ENCODE measurements at regions not wholly inside any gene's neighbourhood (a gene's known extent, or its start where the extent isn't known, plus 50 kb on each side); places are given as distances from the start of the nearest gene placed in this dataset.

GRCh38 chr1:18535391-18536210, 54.9 kb downstream of the KLHDC7A start:
- no peak for DNase-seq
- Histone ChIP-seq H3K27ac (ENCODE audit: low read depth, low read length) (no peak overlapping the region), H2BK5ac (ENCODE audit: low read length) (no peak overlapping the region), H3K9ac (ENCODE audit: low read length) (no peak overlapping the region), H3K23ac (ENCODE audit: low read length) (no peak overlapping the region), H3K27me3 (ENCODE audit: insufficient read depth, low read length, poor library complexity) (no peaks in the 10 kb centered on the region), H3K4me3 (ENCODE audit: low read length) (no peak overlapping the region), H3K36me3 (ENCODE audit: control insufficient read depth, insufficient read depth, low read length) (no peaks in the 10 kb centered on the region), H3K4me1 (ENCODE audit: control insufficient read depth, low read depth, low read length) (no peaks in the 10 kb centered on the region), H3K4me2 (ENCODE audit: low read length) (no peak overlapping the region), H2AK5ac (ENCODE audit: low read length) (no peak overlapping the region), H2BK120ac (ENCODE audit: low read depth, low read length) (no peak overlapping the region), H2BK15ac (replicated peaks; ENCODE audit: low read depth) (no peak overlapping the region), H3K4ac (ENCODE audit: low read depth, low read length) (no peak overlapping the region), H4K8ac (ENCODE audit: low read depth, low read length) (no peak overlapping the region), H3K79me2 (ENCODE audit: control insufficient read depth, insufficient read depth, low read length) (no peaks in the 10 kb centered on the region), H3K18ac (ENCODE audit: low read length) (no peak overlapping the region), H3K79me1 (ENCODE audit: low read length) (no peaks in the 10 kb centered on the region), H3K56ac (ENCODE audit: low read length) (no peak overlapping the region), H4K5ac (ENCODE audit: low read length) (no peak overlapping the region)
- WGBS (ENCODE audit: extremely low coverage, insufficient coverage, low lambda C conversion rate): no CpG with 5 or more reads among the region's 14 CpGs

- H3K79me2 ChIP-seq (ENCODE audit: control insufficient read depth, insufficient read depth, low read length): no peaks in the 10 kb centered on the region
- H2AK5ac ChIP-seq (ENCODE audit: low read length): no peak overlapping the region
- H2BK5ac ChIP-seq (ENCODE audit: low read length): no peak overlapping the region
- H3K56ac ChIP-seq (ENCODE audit: low read length): no peak overlapping the region
- no peaks in the 10 kb centered on the region for H3K4me1 ChIP-seq (ENCODE audit: control insufficient read depth, low read depth, low read length)
- H3K9ac ChIP-seq (ENCODE audit: low read length): no peak overlapping the region
- WGBS (ENCODE audit: extremely low coverage, insufficient coverage, low lambda C conversion rate): no CpG with 5 or more reads among the region's 2 CpGs
- H3K4me2 ChIP-seq (ENCODE audit: low read length): no peak overlapping the region
- no peaks in the 10 kb centered on the region for H3K27me3 ChIP-seq (ENCODE audit: insufficient read depth, low read length, poor library complexity)
- no peak overlapping the region for H3K18ac ChIP-seq (ENCODE audit: low read length)
- no peak overlapping the region for H3K4me3 ChIP-seq (ENCODE audit: low read length)
- no peak overlapping the region for H2BK120ac ChIP-seq (ENCODE audit: low read depth, low read length)
- H3K27ac ChIP-seq (ENCODE audit: low read depth, low read length): no peak overlapping the region
- DNase-seq: no peak
- H3K4ac ChIP-seq (ENCODE audit: low read depth, low read length): no peak overlapping the region
- no peak overlapping the region for H4K5ac ChIP-seq (ENCODE audit: low read length)
- H4K8ac ChIP-seq (ENCODE audit: low read depth, low read length): no peak overlapping the region
- no peaks in the 10 kb centered on the region for H3K36me3 ChIP-seq (ENCODE audit: control insufficient read depth, insufficient read depth, low read length)
- H2BK15ac ChIP-seq (replicated peaks; ENCODE audit: low read depth): no peak overlapping the region
- H3K23ac ChIP-seq (ENCODE audit: low read length): no peak overlapping the region
- no peaks in the 10 kb centered on the region for H3K79me1 ChIP-seq (ENCODE audit: low read length)
Observed at GRCh38 chr1:18536356-18536755, 55.6 kb downstream of the KLHDC7A start.

GRCh38 chr1:18536915-18537314, 56.2 kb downstream of the KLHDC7A start:
- H3K4ac ChIP-seq (ENCODE audit: low read depth, low read length): no peak overlapping the region
- H4K8ac ChIP-seq (ENCODE audit: low read depth, low read length): no peak overlapping the region
- H3K23ac ChIP-seq (ENCODE audit: low read length): no peak overlapping the region
- H3K18ac ChIP-seq (ENCODE audit: low read length): no peak overlapping the region
- H3K27me3 ChIP-seq (ENCODE audit: insufficient read depth, low read length, poor library complexity): no peaks in the 10 kb centered on the region
- no peaks in the 10 kb centered on the region for H3K79me2 ChIP-seq (ENCODE audit: control insufficient read depth, insufficient read depth, low read length)
- H4K5ac ChIP-seq (ENCODE audit: low read length): no peak overlapping the region
- H2BK120ac ChIP-seq (ENCODE audit: low read depth, low read length): no peak overlapping the region
- no peaks in the 10 kb centered on the region for H3K4me1 ChIP-seq (ENCODE audit: control insufficient read depth, low read depth, low read length)
- H3K56ac ChIP-seq (ENCODE audit: low read length): no peak overlapping the region
- H3K4me2 ChIP-seq (ENCODE audit: low read length): no peak overlapping the region
- DNase-seq: no peak
- no peak overlapping the region for H3K9ac ChIP-seq (ENCODE audit: low read length)
- no CpG with 5 or more reads among the region's 9 CpGs for WGBS (ENCODE audit: extremely low coverage, insufficient coverage, low lambda C conversion rate)
- H3K36me3 ChIP-seq (ENCODE audit: control insufficient read depth, insufficient read depth, low read length): no peaks in the 10 kb centered on the region
- H2BK15ac ChIP-seq (replicated peaks; ENCODE audit: low read depth): no peak overlapping the region
- no peak overlapping the region for H2BK5ac ChIP-seq (ENCODE audit: low read length)
- H3K27ac ChIP-seq (ENCODE audit: low read depth, low read length): no peak overlapping the region
- H3K79me1 ChIP-seq (ENCODE audit: low read length): no peaks in the 10 kb centered on the region
- no peak overlapping the region for H3K4me3 ChIP-seq (ENCODE audit: low read length)
- no peak overlapping the region for H2AK5ac ChIP-seq (ENCODE audit: low read length)

- no peak overlapping the region for H3K4ac ChIP-seq (ENCODE audit: low read depth, low read length)
- H3K18ac ChIP-seq (ENCODE audit: low read length): no peak overlapping the region
- H3K4me3 ChIP-seq (ENCODE audit: low read length): no peak overlapping the region
- no peaks in the 10 kb centered on the region for H3K79me2 ChIP-seq (ENCODE audit: control insufficient read depth, insufficient read depth, low read length)
- no peaks in the 10 kb centered on the region for H3K4me1 ChIP-seq (ENCODE audit: control insufficient read depth, low read depth, low read length)
- no peak overlapping the region for H4K8ac ChIP-seq (ENCODE audit: low read depth, low read length)
- H2BK120ac ChIP-seq (ENCODE audit: low read depth, low read length): no peak overlapping the region
- no peak for DNase-seq
- no peak overlapping the region for H2BK15ac ChIP-seq (replicated peaks; ENCODE audit: low read depth)
- no peak overlapping the region for H2AK5ac ChIP-seq (ENCODE audit: low read length)
- no CpG with 5 or more reads among the region's 16 CpGs for WGBS (ENCODE audit: extremely low coverage, insufficient coverage, low lambda C conversion rate)
- H3K27ac ChIP-seq (ENCODE audit: low read depth, low read length): no peak overlapping the region
- no peak overlapping the region for H3K4me2 ChIP-seq (ENCODE audit: low read length)
- H2BK5ac ChIP-seq (ENCODE audit: low read length): no peak overlapping the region
- H3K9ac ChIP-seq (ENCODE audit: low read length): no peak overlapping the region
- H3K27me3 ChIP-seq (ENCODE audit: insufficient read depth, low read length, poor library complexity): no peaks in the 10 kb centered on the region
- no peaks in the 10 kb centered on the region for H3K36me3 ChIP-seq (ENCODE audit: control insufficient read depth, insufficient read depth, low read length)
- no peak overlapping the region for H3K56ac ChIP-seq (ENCODE audit: low read length)
- H4K5ac ChIP-seq (ENCODE audit: low read length): no peak overlapping the region
- no peak overlapping the region for H3K23ac ChIP-seq (ENCODE audit: low read length)
- no peaks in the 10 kb centered on the region for H3K79me1 ChIP-seq (ENCODE audit: low read length)
Observed at GRCh38 chr1:18537386-18538306, 56.9 kb downstream of the KLHDC7A start.

- H2BK5ac ChIP-seq (ENCODE audit: low read length): no peak overlapping the region
- no peak overlapping the region for H3K4me2 ChIP-seq (ENCODE audit: low read length)
- WGBS (ENCODE audit: extremely low coverage, insufficient coverage, low lambda C conversion rate): no CpG with 5 or more reads among the region's 4 CpGs
- peaks cover 3% of the 10 kb centered on the region for H3K4me1 ChIP-seq (ENCODE audit: control insufficient read depth, low read depth, low read length)
- H4K8ac ChIP-seq (ENCODE audit: low read depth, low read length): no peak overlapping the region
- no peak overlapping the region for H3K27ac ChIP-seq (ENCODE audit: low read depth, low read length)
- H2BK120ac ChIP-seq (ENCODE audit: low read depth, low read length): no peak overlapping the region
- DNase-seq: no peak
- no peaks in the 10 kb centered on the region for H3K79me2 ChIP-seq (ENCODE audit: control insufficient read depth, insufficient read depth, low read length)
- no peaks in the 10 kb centered on the region for H3K36me3 ChIP-seq (ENCODE audit: control insufficient read depth, insufficient read depth, low read length)
- no peak overlapping the region for H3K18ac ChIP-seq (ENCODE audit: low read length)
- H3K9ac ChIP-seq (ENCODE audit: low read length): no peak overlapping the region
- no peak overlapping the region for H3K56ac ChIP-seq (ENCODE audit: low read length)
- no peak overlapping the region for H3K4me3 ChIP-seq (ENCODE audit: low read length)
- H3K4ac ChIP-seq (ENCODE audit: low read depth, low read length): no peak overlapping the region
- no peak overlapping the region for H2AK5ac ChIP-seq (ENCODE audit: low read length)
- H2BK15ac ChIP-seq (replicated peaks; ENCODE audit: low read depth): no peak overlapping the region
- H3K79me1 ChIP-seq (ENCODE audit: low read length): no peaks in the 10 kb centered on the region
- H3K23ac ChIP-seq (ENCODE audit: low read length): no peak overlapping the region
- no peaks in the 10 kb centered on the region for H3K27me3 ChIP-seq (ENCODE audit: insufficient read depth, low read length, poor library complexity)
- H4K5ac ChIP-seq (ENCODE audit: low read length): no peak overlapping the region
Observed at GRCh38 chr1:18539171-18539570, 58.4 kb downstream of the KLHDC7A start.
